ENCODE measurements at regions not wholly inside any gene's neighbourhood (a gene's known extent, or its start where the extent isn't known, plus 50 kb on each side); places are given as distances from the start of the nearest gene placed in this dataset.

- TF ChIP-seq POLR2A (IDR thresholded peaks at IDR 0.05) (no peak), CTCF (IDR thresholded peaks at IDR 0.05) (no peak)
Observed at GRCh38 chr6:125554456-125554855, 195.0 kb upstream of the HEY2 start.

All from transverse colon (tissue), 3 donors.